Sigmoid colon (tissue), 6 donors: ENCODE measurements at regions not wholly inside any gene's neighbourhood (a gene's known extent, or its start where the extent isn't known, plus 50 kb on each side); places are given as distances from the start of the nearest gene placed in this dataset.

Experiments used
- DNase-seq: peaks from one replicate; pipeline ENCODE4 v3.0.0-alpha.2; 2019
- H3K27ac ChIP-seq, 4 donors: fragments of 200-600 bp; sonication (generic); one replicate each; pipeline ENCODE4 v1.5.1; 2016 to 2019; ENCODE audit warnings: mild to moderate bottlenecking in 1 of 4
- H3K27me3 ChIP-seq, 3 donors: fragments of 200-600 bp; sonication (generic); one replicate each; pipeline ENCODE4 v1.5.1; 2019; ENCODE audit warnings: mild to moderate bottlenecking in 1 of 3
- H3K36me3 ChIP-seq, 4 donors: fragments of 200-600 bp; sonication (generic); one replicate each; pipeline ENCODE4 v1.5.1; 2016 to 2019
- H3K4me1 ChIP-seq, 4 donors: fragments of 200-600 bp; sonication (generic); one replicate each; pipeline ENCODE4 v1.5.1; 2017 to 2019
- H3K4me3 ChIP-seq, 4 donors: fragments of 200-600 bp; sonication (generic); one replicate each; pipeline ENCODE4 v1.5.1; 2017 to 2019; ENCODE audit warnings: mild to moderate bottlenecking in 2 of 4, moderate library complexity in 1 of 4
- H3K9me3 ChIP-seq, 4 donors: fragments of 200-600 bp in 3 of 4; sonication (generic) in 3 of 4; one replicate each; pipeline versions ENCODE4 v1.5.1 to v1.6.1; 2013 to 2019
- EP300 ChIP-seq, 4 donors: sonication (generic); formaldehyde crosslinking; IDR thresholded peaks; one replicate each; pipeline ENCODE4 v1.6.1; 2017; ENCODE audit warnings: antibody characterized with exemption in 4 of 4
- POLR2A ChIP-seq, 2 donors: fragments of 450-650 bp; IDR thresholded peaks; one replicate each; pipeline ENCODE4 v1.6.1; 2016; ENCODE audit warnings: antibody characterized with exemption in 2 of 2, mild to moderate bottlenecking in 2 of 2, moderate library complexity in 2 of 2
- POLR2AphosphoS5 ChIP-seq, 4 donors: sonication (generic); formaldehyde crosslinking; IDR thresholded peaks; one replicate each; pipeline ENCODE4 v1.6.1; 2017; ENCODE audit warnings: antibody characterized with exemption in 4 of 4
- WGBS, 2 donors: extraction: QIAGEN DNeasy Blood & Tissue Kit; methylation state at CpG; one replicate each; pipeline ENCODE4 v1.1.7; 2013; 5-methylcytosine and 5-hydroxymethylcytosine counted together
- intact Hi-C: fragments of 100-400 bp; cut with DNase I; formaldehyde crosslinking; loops from one replicate; pipeline ENCODE4 v1.15.1; 2023
- TF ChIP-seq, protein P1 (sequence below), 4 experiments: fragments of 450-650 bp in 3 of 4; fragments of 200-600 bp in 1 of 4; IDR thresholded peaks; one replicate each; pipeline ENCODE4 v1.5.1; 2016 to 2019; ENCODE audit warnings: antibody characterized with exemption in 4 of 4, mild to moderate bottlenecking in 3 of 4, moderate library complexity in 2 of 4
- donor health status: healthy with polysubstance abuse.
- donor health status: healthy.

DNA sequence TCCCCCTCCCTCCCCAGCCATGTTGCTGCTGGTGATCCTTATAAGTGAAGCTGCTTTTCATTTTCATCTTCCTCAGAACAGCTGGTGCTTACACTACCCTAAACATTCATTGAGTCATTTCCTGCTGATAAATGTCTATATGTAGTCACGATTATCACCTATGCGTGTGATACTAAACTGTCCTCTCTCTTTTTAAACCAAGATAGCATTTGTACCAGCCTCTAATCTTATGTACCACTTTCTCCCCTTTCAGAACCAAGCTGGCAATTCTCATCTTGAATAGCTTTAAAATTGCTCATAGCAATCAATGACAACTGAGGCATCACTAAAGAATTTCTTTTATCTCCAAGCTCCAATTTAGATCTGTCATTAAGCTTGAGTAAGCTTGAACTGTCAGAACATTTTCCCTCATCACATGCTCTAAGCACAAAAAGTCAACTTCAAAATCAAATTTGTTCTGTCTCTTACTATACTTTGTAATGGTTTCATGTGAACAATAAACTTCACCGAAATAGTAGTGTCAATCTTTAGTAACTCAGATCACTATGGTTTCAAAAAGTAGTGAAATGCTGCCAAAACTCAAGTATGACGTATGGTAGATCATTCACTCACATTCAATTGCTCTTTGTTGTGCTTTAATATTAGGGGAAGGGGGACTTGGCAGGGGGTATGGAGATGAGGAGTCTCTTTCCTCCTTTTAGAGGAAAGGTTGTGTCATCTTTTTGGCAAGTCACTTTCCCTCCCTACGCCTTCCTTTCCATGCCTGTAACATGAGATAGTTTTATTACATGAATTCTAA, 178.1 kb upstream of the NOVA1 start:
- WGBS, 2 donors: 70 to 73% methylated on average over 5 of the region's 5 CpGs
- Histone ChIP-seq H3K4me1 (peaks cover 0 to 5% (median 0%) of the 10 kb centered on the region in 4 donors), H3K9me3 (no peaks in the 10 kb centered on the region), H3K36me3 (no peaks in the 10 kb centered on the region), H3K27ac (no peak overlapping the region), H3K4me3 (no peak overlapping the region), H3K27me3 (no peaks in the 10 kb centered on the region)
- TF ChIP-seq POLR2AphosphoS5 (IDR thresholded peaks at IDR 0.05) (no peak), EP300 (IDR thresholded peaks at IDR 0.05) (no peak), POLR2A (IDR thresholded peaks at IDR 0.05) (no peak)
- TF ChIP-seq, protein P1, sequence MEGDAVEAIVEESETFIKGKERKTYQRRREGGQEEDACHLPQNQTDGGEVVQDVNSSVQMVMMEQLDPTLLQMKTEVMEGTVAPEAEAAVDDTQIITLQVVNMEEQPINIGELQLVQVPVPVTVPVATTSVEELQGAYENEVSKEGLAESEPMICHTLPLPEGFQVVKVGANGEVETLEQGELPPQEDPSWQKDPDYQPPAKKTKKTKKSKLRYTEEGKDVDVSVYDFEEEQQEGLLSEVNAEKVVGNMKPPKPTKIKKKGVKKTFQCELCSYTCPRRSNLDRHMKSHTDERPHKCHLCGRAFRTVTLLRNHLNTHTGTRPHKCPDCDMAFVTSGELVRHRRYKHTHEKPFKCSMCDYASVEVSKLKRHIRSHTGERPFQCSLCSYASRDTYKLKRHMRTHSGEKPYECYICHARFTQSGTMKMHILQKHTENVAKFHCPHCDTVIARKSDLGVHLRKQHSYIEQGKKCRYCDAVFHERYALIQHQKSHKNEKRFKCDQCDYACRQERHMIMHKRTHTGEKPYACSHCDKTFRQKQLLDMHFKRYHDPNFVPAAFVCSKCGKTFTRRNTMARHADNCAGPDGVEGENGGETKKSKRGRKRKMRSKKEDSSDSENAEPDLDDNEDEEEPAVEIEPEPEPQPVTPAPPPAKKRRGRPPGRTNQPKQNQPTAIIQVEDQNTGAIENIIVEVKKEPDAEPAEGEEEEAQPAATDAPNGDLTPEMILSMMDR (IDR thresholded peaks at IDR 0.05): no peak
- no peak for DNase-seq
- intact Hi-C loops: no loop called here

DNA sequence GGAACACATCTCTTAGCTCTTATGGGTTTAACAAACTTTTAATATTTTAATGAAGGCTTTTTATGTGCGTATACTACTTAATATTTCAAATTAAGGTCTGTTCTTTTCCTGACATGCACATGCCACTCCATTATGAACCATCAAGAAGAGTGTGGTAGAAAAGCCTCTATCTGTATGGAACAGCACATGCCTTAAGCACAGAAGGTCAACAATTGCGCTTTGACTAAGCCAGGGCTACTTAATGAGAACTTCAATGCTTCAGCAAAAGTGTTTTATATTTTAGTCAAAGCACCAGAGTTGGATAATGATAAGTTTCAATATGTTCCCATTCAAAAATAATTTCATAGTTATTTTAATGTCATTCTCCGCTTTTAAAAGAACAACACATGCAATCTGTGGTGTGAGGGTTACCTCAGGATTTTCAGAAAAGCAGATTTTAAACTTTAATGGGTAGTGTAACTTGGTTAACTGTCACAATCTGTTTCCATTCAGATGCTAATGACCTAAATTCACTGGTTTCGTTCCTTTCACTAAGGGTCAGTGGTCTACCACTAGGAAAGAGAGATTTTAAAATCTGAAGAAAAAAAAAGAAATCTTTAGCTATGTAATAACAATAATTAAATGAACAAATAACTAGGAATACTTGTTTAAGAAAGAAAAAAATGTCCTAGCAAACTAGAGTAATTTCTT, 193.4 kb upstream of the NOVA1 start:
- H3K4me1 ChIP-seq: no peaks in the 10 kb centered on the region
- H3K4me3 ChIP-seq: no peak overlapping the region
- H3K27me3 ChIP-seq: no peaks in the 10 kb centered on the region
- TF ChIP-seq POLR2A (IDR thresholded peaks at IDR 0.05) (no peak), POLR2AphosphoS5 (IDR thresholded peaks at IDR 0.05) (no peak), EP300 (IDR thresholded peaks at IDR 0.05) (no peak)
- no peak overlapping the region for H3K27ac ChIP-seq
- no peaks in the 10 kb centered on the region for H3K9me3 ChIP-seq
- no peak for DNase-seq
- intact Hi-C loops: no loop called here
- WGBS, 2 donors: 70 to 86% methylated on average over 4 of the region's 4 CpGs
- no peaks in the 10 kb centered on the region for H3K36me3 ChIP-seq

DNA sequence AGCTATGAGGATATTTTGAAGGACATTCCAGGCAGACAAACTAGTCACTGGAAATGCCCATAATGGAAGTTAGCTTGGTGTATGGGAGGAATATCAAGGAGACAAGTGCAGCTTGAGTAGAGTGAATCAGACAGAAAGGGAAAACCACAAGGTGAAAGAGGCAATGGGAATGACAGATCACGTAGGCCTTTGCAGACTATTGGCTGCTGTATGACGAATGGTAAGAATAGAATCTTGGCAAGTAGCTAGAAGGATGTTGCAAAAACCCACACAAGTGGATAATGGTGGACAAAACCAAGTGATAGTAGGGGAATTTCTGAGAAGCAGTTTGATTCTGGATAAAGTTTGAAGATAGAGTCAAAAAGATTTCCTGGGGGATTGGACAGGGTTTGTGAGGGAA, 196.9 kb upstream of the NOVA1 start:
- Histone ChIP-seq H3K4me3 (no peak overlapping the region), H3K9me3 (no peaks in the 10 kb centered on the region), H3K27ac (no peak overlapping the region), H3K4me1 (no peaks in the 10 kb centered on the region), H3K27me3 (no peaks in the 10 kb centered on the region), H3K36me3 (no peaks in the 10 kb centered on the region)
- WGBS, 2 donors: 62 to 82% methylated on average over 2 of the region's 2 CpGs
- DNase-seq: no peak
- intact Hi-C loops: no loop called here
- TF ChIP-seq, protein P1 (IDR thresholded peaks at IDR 0.05): no peak
- TF ChIP-seq POLR2AphosphoS5 (IDR thresholded peaks at IDR 0.05): no peak
- TF ChIP-seq EP300 (IDR thresholded peaks at IDR 0.05): no peak
- no peak for TF ChIP-seq POLR2A (IDR thresholded peaks at IDR 0.05)

DNA sequence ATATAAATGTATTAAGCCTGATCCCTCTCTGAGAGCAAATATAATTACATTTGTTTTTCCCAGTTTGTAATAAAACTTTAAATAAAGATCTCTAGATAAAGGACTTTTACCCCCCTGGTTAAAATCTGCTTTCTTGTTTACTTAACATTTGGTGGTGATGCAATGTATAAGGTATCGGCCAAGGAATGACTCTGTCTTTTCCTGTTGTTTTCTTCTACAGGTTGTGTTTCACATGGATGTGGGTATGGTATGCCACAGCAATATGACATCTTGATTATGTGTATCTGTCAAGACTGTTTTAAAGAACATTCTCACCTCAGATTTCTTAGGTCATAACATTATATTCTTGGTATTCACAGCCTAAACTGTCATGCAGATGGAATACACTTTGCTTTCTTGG, 210.6 kb upstream of the NOVA1 start:
- Histone ChIP-seq H3K4me3 (no peak overlapping the region), H3K27ac (no peak overlapping the region), H3K4me1 (peaks cover 0 to 12% (median 4%) of the 10 kb centered on the region in 4 donors), H3K36me3 (no peaks in the 10 kb centered on the region), H3K9me3 (no peaks in the 10 kb centered on the region), H3K27me3 (no peaks in the 10 kb centered on the region)
- TF ChIP-seq POLR2AphosphoS5 (IDR thresholded peaks at IDR 0.05): no peak
- TF ChIP-seq, protein P1 (IDR thresholded peaks at IDR 0.05): no peak
- TF ChIP-seq EP300 (IDR thresholded peaks at IDR 0.05): no peak
- no peak for TF ChIP-seq POLR2A (IDR thresholded peaks at IDR 0.05)
- WGBS, 2 donors: 19 to 68% methylated on average over 1 of the region's 1 CpG
- intact Hi-C loops: no loop called here
- DNase-seq: no peak

DNA sequence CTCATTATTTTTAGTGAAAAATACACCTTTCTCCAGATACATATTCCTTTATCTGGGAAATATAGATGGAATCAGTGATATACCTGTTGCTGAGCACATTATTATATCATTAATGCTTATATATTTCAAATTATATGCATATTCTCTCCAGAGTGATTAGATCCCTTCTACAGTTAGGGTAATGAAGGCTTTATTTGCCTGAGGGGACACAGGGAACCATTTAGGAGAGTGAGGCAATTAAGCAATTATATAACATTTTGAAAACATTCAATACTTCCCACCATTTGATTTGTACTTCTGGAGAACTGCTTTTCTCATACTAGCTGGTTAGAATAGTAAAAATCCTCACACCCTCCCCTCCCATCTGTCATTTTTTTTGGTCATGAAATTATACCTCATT, 212.8 kb upstream of the NOVA1 start:
- Histone ChIP-seq H3K4me3 (no peak overlapping the region), H3K4me1 (peaks cover 0 to 12% (median 4%) of the 10 kb centered on the region in 4 donors), H3K9me3 (no peaks in the 10 kb centered on the region), H3K27me3 (no peaks in the 10 kb centered on the region), H3K27ac (no peak overlapping the region), H3K36me3 (no peaks in the 10 kb centered on the region)
- intact Hi-C loops: no loop called here
- no peak for DNase-seq
- TF ChIP-seq, protein P1 (IDR thresholded peaks at IDR 0.05): no peak
- TF ChIP-seq POLR2AphosphoS5 (IDR thresholded peaks at IDR 0.05): no peak
- no peak for TF ChIP-seq EP300 (IDR thresholded peaks at IDR 0.05)
- no peak for TF ChIP-seq POLR2A (IDR thresholded peaks at IDR 0.05)
